ENCODE measurements at regions not wholly inside any gene's neighbourhood (a gene's known extent, or its start where the extent isn't known, plus 50 kb on each side); places are given as distances from the start of the nearest gene placed in this dataset.
A peak's percentile ranks its signal among the peaks of the same experiment; 100 is the strongest.

DNA sequence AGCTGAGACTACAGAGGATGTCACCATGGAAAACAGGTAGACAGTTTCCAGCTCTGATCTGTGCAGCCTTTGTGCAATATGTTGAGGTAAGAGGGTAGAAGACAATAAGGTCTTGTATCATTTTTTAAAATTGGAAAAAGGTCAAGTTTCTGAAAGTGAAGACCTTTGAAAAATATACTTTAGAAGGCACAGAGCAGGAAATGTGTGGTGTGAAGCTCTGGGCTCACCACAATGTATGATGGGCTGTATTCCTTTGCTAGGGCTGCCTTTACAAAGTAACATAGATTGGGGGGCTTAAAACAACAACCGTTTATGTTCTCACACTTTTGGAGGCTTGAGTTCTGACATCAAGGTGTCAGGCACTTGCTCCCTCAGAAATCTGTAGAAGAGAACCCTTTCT, 514.3 kb upstream of the JARID2 start:
- no peak for DNase-seq (ENCODE audit: low read depth in 2 of 2)

DNA sequence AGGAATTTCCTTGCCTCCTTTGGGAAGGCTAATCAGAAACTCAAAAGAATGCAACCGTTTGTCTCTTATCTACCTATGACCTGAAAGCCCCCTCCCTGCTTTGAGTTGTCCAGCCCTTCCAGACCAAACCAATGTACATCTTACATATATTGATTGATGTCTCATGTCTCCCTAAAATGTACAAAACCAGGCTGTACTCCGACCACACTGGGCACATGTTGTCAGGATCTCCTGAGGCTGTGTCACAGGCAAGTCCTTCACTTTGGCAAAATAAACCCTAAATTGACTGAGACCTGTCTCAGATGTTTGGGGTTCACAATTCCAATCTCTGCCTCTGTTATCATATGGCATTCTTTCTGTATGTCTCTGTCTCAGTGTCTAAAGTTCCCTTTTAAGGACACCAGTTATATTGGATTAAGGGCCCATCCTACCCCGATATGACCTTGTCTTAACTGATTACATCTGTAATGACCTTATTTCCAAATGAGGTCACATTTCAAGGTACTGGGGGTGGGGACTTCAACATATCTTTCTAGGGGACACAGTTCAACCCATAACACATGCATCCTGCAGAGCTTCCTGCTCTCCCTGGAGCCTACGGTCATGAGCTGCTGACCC, 513.5 kb upstream of the JARID2 start:
- no peak for DNase-seq (ENCODE audit: low read depth in 2 of 2)

DNA sequence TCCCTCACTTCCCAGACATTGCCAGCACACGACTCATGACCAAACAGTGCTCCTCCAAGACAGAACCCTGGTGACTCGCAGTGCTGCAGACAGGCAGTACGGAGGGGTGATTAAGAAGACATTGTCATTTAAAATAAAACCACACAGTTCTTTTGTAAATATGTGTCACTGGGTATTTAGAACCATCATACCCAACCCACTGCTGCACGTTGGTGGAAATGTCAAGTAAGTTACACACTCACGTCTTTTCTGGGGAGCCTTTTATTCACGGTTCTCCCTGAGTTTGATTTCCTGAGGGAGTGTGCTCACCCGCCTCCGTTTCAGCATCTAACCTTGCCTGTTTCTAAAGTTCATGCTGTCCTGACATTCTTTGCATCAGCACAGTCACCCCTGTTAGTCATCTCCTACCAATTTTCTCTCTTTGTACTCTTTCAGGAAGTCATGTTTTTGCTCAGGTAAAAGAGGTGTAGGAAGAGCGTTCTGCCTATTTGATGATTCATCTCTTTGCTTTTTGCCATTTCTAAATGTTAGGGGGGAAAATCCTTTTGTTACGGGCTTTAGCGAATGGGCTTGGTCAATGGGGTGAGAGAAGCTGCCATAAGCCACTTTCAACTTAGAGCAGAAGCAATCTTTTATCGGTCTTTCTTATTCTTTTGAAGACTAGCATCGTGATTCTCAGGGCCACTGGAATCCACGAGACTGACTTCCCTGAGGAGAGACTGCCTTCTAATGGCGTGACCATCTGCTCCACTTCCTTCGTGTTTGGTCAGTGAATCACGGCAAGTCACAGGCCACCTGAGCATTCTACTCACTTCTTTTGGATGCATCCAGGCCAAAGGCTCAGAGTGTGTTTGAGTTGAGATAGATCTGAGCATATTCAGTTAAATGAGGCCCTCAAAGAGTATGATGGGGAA, 512.8 kb upstream of the JARID2 start:
- no peak for DNase-seq (ENCODE audit: low read depth in 2 of 2)

DNA sequence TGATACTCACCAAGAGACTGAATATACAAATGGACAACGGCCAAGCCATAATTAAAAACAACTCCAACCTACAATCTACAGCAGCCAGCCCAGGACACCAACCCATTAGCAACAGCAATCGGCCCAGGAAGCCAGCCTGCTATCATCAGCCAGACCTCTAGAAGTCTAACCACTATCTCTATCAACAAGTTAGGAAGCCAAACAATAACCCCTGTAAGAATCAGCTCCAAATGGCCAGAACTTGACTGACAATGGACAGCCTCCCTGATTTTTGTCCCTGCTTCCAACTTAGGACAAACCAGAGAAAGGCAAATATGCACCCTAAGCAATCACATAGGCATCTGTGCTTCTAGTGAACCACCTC, 511.8 kb upstream of the JARID2 start:
- DNase-seq (ENCODE audit: low read depth in 2 of 2), result no peak

DNA sequence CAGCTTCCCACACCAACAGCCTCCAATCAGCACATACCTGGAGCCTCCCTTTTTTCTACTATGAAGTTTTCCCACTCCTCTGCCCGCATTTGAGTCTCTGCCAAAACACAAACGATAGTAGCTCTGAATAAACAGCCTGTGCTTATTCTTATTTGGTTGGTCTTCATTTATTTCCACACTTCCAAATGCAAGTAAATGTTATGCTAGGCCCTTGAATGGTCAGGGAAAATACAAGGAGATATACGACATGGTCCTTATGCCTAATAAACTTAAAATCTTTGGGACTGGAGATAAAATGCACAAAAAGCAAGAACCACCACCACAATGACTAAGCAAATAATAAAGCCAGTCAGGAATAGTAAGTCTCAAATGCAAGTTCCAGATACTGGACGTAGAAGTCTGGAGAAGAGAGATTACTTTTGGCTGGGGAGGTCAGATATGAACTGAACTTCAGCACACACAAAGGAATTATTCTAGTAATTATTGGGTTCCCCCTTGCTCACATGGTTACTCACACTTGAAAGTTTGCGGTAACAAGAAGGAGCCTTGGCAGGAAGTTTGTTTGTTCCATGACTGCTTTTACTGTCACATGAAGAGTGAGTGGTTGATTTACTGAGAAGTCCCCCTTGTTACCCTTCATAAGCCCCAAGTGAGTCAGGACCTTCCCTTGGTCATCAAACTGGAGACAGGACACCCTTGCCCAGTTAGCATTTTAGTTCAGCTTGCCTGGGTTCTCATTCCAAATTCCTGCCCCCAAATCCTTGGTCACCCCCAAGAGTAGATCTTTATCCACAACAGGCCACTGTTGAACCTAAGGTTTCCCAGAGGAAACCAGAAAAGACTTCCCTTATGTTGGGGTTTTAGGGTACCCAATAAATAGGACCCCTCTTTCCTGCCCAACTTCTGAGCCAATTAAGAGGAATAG, 511.2 kb upstream of the JARID2 start:
- DNase-seq (ENCODE audit: low read depth in 2 of 2), result no peak

DNA sequence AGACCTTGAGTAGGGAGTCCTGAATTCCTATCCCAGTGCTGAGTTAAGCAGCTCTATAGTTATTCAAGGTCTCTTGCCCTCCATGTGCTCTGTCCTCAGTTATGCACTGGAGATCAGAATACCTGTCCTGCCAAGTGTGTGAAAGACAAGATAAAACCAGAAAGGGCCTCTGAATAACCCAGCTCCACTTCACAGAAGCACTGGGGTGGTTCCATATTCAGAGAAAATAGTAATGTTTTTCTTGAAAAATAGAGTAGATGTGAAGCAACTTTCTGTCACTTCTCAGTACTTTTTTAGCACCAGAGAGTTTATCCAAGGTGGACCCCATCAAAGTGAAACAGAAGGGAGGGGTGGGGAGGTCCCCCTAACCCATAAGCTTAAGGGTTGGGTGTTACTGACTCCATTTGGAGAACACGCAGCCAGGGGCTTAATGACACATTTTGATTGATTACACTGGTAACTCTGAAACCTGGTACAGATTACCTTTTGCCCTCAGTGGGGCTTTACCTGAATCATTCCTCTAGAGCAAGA, 509.8 kb upstream of the JARID2 start:
- no peak for DNase-seq (ENCODE audit: low read depth in 2 of 2)

DNA sequence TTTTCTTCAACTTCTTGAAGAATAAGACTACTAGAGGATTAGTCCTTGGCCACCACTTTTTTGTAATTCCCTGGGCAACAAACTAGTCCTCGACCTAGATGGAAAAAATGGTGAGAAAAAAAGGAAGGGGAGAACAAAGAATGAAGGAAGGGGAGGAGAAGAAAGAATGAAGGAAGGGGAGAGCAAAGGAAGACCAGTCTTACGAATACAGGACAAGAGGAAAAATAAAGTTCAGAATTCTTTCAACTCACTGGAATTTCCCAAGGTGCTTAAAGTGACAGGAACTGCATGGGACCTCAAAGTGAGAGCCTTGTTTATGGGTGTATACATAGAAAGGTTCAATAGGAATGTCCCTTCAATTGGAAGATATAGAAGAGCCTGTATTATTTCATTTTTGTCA, 509.3 kb upstream of the JARID2 start:
- no peak for DNase-seq (ENCODE audit: low read depth in 2 of 2)

DNA sequence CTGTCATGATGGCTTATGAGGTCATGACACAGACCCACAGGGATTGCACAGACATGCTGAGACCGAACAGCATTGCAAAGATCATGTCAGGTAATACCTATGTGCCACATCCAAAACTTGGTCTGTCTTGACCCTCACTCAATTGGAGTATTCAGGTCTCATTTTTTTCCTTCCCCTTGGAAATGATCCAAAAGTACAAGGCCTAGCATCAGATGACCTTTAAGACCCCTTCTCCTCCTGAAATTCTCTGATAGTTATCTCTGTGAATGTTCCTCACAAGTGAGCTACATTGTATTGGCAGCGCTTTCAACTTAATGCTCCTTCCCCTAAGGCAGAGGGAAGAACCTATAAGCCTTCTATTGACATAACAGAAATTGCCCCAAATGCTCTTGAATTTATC, 507.4 kb upstream of the JARID2 start:
- DNase-seq (ENCODE audit: low read depth in 2 of 2), result no peak

DNA sequence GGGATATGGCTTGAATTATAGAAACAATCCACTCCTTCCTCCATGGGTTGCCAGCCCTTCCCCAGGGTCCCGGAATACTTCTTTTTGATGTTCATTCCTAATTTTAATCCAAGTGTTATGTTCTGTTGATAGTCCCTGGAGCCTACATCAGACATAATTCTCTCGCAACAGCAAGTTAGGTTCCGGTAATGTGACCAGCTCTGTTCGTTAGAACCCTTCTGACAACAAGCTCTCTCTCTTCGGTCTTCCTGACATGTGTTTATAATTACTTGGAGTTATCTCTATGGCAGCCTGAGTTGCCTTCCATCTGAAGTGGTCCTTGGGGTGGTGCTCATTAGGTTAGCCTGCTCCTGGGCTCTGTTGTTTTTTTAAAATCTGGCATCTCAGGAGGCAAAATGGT, 506.9 kb upstream of the JARID2 start:
- DNase-seq (ENCODE audit: low read depth in 2 of 2), result no peak

DNA sequence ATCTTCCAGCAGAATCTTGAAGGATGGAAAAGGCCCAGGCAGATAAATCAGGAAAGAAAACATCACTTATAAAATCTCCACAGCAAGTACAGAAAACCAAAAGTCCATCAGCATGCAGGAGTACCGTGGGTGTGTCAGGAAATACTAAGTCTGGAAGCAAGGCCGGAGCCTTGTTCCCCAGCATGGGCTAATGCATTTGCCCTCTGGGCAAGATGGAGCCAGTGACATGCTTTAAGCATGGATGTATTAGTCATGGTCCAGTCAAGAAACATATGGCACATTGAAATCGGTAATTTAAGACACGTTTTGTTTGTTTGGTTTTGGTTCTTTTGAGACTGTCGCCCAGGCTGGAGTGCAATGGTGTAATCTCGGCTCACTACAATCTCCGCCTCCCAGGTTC, 506.0 kb upstream of the JARID2 start:
- no peak for DNase-seq (ENCODE audit: low read depth in 2 of 2)

DNA sequence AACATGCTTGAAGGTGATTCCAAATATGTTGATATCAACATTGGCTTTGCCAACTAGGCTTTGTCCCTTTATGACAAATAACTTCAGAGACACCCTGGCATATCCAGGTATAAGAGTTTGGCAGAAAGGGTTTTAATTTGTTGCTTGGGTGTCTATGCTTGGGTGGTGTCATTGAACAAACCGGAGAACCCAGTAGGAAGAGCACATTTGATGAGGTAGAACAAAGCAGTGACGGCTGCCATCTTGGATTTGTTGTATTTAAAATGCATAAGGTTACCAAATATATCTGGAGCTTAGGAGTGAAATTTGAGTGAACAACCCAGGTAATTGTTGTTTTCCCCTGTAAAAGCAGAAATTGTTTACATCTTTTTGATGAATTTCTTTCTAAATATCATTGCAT, 503.7 kb upstream of the JARID2 start:
- DNase-seq (ENCODE audit: low read depth in 2 of 2), result no peak

DNA sequence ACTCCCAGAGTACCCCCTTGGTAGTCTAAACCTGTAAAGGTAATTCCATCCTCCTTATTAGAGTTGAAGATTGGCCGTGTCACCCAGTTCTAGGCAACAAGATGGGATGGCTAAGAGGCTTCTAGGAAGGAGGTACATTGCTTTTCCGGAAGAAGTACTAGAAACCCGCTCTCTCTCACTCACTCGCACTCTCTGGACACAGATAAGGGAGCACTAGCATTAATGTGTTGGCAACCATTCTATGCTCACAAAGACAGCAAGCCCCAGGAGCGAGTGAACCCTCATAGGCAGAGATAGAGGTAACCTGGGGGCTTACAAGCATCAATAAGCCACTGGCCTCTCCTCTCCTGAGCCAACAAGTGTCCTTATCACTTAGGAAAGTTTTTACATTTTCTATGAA, 503.2 kb upstream of the JARID2 start:
- DNase-seq (ENCODE audit: low read depth in 2 of 2), result no peak

DNA sequence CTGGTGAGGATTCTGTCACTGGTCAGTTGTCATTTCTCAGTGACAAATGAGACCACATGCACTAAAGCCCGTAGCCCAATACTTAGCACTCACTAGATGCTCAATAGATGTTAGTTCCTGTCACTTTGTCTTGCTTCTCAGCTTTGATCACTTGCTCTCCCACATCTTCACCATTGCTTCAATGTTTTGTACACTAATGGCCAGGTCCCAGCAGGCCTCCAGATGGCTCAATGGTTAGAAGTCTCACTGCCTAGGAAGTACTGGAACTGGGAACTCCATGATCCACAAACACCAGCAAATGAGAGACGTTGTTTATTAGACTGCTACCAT, 502.8 kb upstream of the JARID2 start:
- DNase-seq (ENCODE audit: low read depth in 2 of 2), result no peak

DNA sequence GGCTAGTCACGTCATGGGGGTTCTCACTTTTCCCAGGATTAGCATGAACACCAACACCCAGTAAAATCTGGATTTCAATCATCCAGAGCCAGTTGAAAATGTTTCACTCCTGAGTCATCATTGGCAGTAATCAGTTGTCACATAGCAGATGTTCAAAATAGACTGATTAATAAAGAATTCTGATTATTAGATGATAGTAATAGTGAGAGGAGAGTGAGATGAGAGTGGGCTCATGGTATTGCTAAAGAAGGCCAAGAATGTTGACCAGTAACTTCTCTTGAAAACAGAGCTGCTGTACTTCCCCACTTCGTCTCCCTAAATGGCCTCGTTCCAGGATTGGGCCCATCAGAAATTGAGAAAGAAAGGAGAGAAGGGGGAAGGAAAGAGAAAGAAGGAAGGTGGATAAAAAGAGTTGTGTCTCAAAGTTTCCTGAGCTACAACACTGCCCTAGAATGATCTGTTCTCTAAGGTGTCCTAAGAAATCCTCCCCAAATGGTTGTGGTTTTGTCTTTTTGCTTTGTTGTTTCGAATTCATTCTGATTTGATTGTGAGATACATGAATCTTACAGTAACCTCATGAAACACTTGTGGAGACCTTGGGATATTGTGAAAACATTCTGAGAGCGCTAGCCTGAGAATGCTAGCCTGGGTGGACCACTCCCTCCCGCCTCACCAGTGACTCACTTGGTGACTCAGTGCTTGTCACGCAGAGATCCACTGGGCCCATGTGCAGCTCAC, 502.2 kb upstream of the JARID2 start:
- DNase-seq (ENCODE audit: low read depth in 2 of 2), result peak in 1 of 2 donors; percentile 31

DNA sequence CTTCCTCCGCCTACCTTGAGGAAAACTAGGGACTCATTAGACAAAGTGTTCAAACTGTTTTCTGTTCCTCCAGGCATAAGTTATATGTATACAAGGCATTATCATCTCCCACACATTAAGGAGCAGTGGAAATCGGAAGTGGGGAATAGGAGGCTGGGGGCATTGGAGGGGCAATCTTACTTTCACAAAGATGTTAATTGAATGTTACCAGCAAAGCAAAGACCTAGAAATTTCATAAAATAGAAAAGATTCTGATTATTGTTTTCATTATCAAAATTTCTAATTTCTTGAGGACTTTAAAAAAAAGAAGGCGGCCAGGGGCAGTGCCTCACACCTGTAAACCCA, 501.7 kb upstream of the JARID2 start:
- no peak for DNase-seq (ENCODE audit: low read depth in 2 of 2)

DNA sequence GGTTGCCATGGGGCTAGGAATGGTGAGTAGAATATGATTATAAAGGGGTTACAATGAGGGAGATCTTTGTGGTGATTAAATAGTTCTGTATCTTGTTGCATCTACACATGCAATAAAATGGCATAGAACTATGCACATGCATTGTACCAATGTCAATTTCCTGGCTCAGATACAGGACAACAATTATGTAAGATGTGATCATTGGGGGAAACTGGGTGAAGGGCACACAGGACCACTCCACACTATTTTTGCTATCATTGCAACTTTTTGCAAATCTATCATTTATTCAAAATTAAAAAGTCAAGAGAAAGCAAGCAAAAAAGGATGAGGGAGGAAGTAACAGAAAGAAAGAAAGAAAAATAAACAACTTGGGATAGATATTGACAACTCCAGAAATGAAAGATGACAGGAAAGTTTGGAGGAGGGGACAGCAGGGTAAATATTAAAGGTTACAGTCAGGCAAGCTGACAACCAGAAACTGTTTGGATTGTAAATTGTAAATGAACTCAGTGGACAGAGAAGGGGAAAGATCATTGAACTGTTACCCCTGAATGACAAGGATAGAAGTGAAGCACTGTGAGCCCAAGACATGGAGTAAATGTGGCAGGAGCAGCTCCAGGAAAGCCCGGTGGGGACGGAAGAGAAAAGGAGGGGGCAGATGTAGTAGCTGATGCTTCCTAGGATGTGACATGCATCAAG, 499.6 kb upstream of the JARID2 start:
- DNase-seq (ENCODE audit: low read depth in 2 of 2), result no peak

DNA sequence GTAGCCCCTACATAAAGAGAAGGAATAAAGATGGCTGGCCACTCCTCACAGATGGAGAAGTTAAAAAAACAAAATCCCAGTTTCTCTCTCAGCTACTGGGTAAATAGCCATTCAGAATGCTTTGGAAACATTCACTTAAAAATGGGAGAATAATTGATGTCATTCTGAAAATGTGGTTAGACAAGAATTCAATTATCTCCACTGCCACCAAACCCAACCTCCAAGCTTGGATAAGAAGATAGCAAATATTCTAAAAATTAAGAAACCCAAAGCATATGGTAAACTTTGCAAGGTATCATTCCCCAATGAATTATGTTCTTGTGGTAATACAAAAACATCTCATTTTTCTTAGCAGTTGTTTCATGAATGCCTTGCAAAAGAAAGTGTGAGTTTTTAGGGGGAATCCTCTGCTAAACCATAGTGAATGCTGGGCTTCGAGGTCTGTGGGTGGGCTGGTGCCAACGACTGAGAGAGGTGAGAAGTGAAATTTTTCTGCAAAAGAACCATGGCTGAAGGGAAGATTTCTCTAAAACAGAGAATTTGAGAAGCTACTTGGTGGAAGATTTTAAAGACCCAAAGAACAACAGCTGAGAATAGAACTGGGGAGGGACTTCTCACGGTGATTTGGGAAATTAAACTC, 497.9 kb upstream of the JARID2 start:
- no peak for DNase-seq (ENCODE audit: low read depth in 2 of 2)

DNA sequence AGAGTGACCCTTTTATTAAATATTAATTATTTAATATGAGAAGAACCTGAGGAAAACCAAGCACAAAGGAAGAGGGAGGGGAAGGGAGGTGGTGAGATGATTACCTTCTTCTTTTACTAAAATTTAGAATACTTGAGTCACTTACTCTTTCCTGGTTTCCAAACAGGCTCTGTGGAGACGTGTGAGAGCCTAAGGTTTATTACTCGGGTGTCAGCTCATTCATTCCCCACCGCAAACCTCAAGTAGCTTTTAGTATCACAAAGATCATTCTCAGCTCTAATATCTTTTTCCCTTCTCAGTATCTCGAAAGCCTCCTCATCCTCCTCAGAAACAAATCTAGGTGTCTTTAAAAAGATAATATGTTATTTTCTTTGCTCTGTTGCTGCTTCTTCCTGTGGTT, 497.2 kb upstream of the JARID2 start:
- no peak for DNase-seq (ENCODE audit: low read depth in 2 of 2)

DNA sequence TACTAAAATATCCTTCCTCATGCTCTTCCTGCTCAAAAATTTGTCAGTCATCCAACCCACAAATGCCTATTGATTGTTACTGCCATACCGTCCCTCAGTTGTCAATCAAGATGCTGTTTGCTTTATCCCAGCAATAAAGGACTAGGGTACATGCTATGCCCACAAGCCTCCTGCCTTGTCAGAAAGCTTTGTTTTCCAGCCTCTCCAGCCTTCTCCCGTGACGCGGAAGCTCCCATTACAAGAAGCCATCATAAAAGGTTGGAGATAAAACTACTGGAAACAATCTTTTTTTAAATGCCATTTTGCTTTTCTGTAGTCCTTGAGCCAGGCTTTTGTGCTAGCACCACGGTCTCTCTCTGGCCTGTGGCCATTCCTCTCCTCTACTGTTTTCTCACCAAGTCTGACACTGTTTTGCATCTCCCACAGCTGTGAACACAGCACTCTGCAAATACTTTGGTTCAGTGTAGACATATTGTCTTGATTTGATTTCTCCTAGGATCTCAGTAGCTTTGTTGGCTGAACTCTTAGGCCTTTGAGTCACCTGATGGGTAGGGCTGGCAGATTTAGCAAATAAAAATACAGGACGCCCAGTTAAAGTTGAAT, 495.7 kb upstream of the JARID2 start:
- no peak for DNase-seq (ENCODE audit: low read depth in 2 of 2)

DNA sequence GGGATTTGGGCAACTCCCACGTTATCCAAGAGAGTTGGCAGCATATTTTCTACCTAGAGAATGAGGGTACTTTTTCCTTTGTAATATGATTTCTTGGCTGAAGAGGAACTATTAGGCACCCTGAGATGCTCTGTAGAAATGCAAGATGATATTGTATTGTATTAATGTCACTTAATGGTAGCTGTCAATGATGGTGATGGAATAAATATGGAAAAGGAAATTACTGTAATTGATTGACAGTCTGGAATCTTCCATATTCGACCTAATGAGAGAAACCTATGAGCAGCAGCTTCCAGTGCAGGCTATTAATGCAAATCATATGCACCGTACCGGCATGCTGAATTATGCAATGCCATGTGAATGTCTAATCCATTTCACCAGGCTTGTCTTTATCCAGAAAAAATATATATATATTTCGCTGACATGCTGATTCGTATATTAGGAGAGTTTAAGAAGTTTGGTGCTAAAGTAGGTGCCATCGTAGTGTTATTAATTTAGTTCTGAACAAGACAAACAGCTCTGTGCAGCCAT, 494.2 kb upstream of the JARID2 start:
- DNase-seq (ENCODE audit: low read depth in 2 of 2), result no peak

Data from stimulated activated CD8-positive, alpha-beta memory T cell treated with anti-CD3 and anti-CD28 coated beads, Interleukin-2, amount 100 ng/mL, for 1 hour (primary cell).